Neural cell (in vitro differentiated cells): ENCODE measurements at regions not wholly inside any gene's neighbourhood (a gene's known extent, or its start where the extent isn't known, plus 50 kb on each side); places are given as distances from the start of the nearest gene placed in this dataset.

ENCODE experiments used
- EP300 ChIP-seq: fragments of 450-650 bp; conservative IDR thresholded peaks from 2 replicates; pipeline ENCODE4 v1.6.1; 2014; ENCODE audit warnings: antibody characterized with exemption, mild to moderate bottlenecking, moderate library complexity; ENCODE audit not compliant: poor library complexity, severe bottlenecking
- EZH2 ChIP-seq: fragments of 200-600, 300-800 bp; shearing (Covaris generic), sonication (generic); IDR thresholded peaks from 2 replicates; pipeline ENCODE4 v1.6.1; 2014; ENCODE audit warnings: antibody characterized with exemption, low read length, borderline replicate concordance, mild to moderate bottlenecking; ENCODE audit not compliant: insufficient read depth, poor library complexity, severe bottlenecking
- POLR2AphosphoS5 ChIP-seq: IDR thresholded peaks from 2 replicates; pipeline ENCODE4 v1.6.1; 2012
- RAD21 ChIP-seq: fragments of 450-650 bp; conservative IDR thresholded peaks from 2 replicates; pipeline ENCODE4 v1.6.1; 2014; ENCODE audit warnings: antibody characterized with exemption, mild to moderate bottlenecking, moderate library complexity
- REST ChIP-seq: IDR thresholded peaks from 2 replicates; pipeline ENCODE4 v1.6.1; 2012; ENCODE audit warnings: borderline replicate concordance
- SMC3 ChIP-seq: fragments of 450-650 bp; conservative IDR thresholded peaks from 2 replicates; pipeline ENCODE4 v1.6.1; 2014; ENCODE audit warnings: antibody characterized with exemption, mild to moderate bottlenecking, moderate library complexity; ENCODE audit not compliant: poor library complexity
- TAF1 ChIP-seq: IDR thresholded peaks from 2 replicates; pipeline ENCODE4 v1.6.1; 2012; ENCODE audit warnings: low read depth
- TF ChIP-seq, protein P1 (sequence below): fragments of 450-650 bp; IDR thresholded peaks from 2 replicates; pipeline ENCODE4 v1.5.1; 2014; ENCODE audit warnings: antibody characterized with exemption, mild to moderate bottlenecking, moderate library complexity; ENCODE audit not compliant: poor library complexity, severe bottlenecking

- TF ChIP-seq EZH2, result no peak
- TF ChIP-seq, protein P1, sequence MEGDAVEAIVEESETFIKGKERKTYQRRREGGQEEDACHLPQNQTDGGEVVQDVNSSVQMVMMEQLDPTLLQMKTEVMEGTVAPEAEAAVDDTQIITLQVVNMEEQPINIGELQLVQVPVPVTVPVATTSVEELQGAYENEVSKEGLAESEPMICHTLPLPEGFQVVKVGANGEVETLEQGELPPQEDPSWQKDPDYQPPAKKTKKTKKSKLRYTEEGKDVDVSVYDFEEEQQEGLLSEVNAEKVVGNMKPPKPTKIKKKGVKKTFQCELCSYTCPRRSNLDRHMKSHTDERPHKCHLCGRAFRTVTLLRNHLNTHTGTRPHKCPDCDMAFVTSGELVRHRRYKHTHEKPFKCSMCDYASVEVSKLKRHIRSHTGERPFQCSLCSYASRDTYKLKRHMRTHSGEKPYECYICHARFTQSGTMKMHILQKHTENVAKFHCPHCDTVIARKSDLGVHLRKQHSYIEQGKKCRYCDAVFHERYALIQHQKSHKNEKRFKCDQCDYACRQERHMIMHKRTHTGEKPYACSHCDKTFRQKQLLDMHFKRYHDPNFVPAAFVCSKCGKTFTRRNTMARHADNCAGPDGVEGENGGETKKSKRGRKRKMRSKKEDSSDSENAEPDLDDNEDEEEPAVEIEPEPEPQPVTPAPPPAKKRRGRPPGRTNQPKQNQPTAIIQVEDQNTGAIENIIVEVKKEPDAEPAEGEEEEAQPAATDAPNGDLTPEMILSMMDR, result no peak
- no peak for TF ChIP-seq REST
- TF ChIP-seq TAF1, result no peak
- TF ChIP-seq EP300, result no peak
- no peak for TF ChIP-seq POLR2AphosphoS5
- TF ChIP-seq RAD21, result no peak
- TF ChIP-seq SMC3, result no peak
Observed at GRCh38 chr2:56013475-56013874, 89.9 kb upstream of the EFEMP1 start.
